GM23338 (cell line): ENCODE measurements at regions not wholly inside any gene's neighbourhood (a gene's known extent, or its start where the extent isn't known, plus 50 kb on each side); places are given as distances from the start of the nearest gene placed in this dataset.

Experiments
- ATAC-seq: fragments of 200-7000 bp; cut with Tn5 transposase; 3 replicates; pipeline ENCODE4 v1.9.1; 2020
- DNase-seq: peaks from one replicate; pipeline ENCODE4 v3.0.0-alpha.2; 2015; ENCODE audit warnings: low spot score
- H2AFZ ChIP-seq: fragments of 200-600 bp; sonication (generic); 2 replicates; pipeline ENCODE4 v1.8.0; 2016; ENCODE audit warnings: antibody characterized with exemption, mild to moderate bottlenecking, moderate library complexity
- H3F3A ChIP-seq: fragments of 200-600 bp; sonication (generic); replicated peaks from 2 replicates; pipeline ENCODE4 v1.8.0; 2017; ENCODE audit warnings: antibody characterized with exemption, mixed run types, low read depth
- H3K27ac ChIP-seq: fragments of 200-600 bp; sonication (generic); 2 replicates; pipeline ENCODE4 v1.6.1; 2016; ENCODE audit warnings: low read depth
- H3K27me3 ChIP-seq: fragments of 200-600 bp; sonication (generic); 2 replicates; pipeline ENCODE4 v1.8.0; 2016; ENCODE audit warnings: mild to moderate bottlenecking, mixed run types, moderate library complexity; ENCODE audit not compliant: insufficient read depth
- H3K36me3 ChIP-seq: fragments of 200-600 bp; sonication (generic); 2 replicates; pipeline ENCODE4 v1.8.0; 2016; ENCODE audit warnings: mild to moderate bottlenecking; ENCODE audit not compliant: insufficient read depth
- H3K4me1 ChIP-seq: fragments of 200-600 bp; sonication (generic); 2 replicates; pipeline ENCODE4 v1.8.0; 2016; ENCODE audit warnings: mild to moderate bottlenecking, moderate library complexity; ENCODE audit not compliant: insufficient read depth
- H3K4me2 ChIP-seq: fragments of 200-600 bp; sonication (generic); 2 replicates; pipeline ENCODE4 v1.7.1; 2017; ENCODE audit warnings: mixed run types
- H3K4me3 ChIP-seq: fragments of 200-600 bp; sonication (generic); 2 replicates; pipeline ENCODE4 v1.6.1; 2016; ENCODE audit warnings: mixed run types
- H3K79me2 ChIP-seq: fragments of 200-600 bp; sonication (generic); replicated peaks from 2 replicates; pipeline ENCODE4 v1.8.0; 2017; ENCODE audit warnings: mild to moderate bottlenecking; ENCODE audit not compliant: insufficient read depth
- H3K9me2 ChIP-seq: fragments of 200-600 bp; sonication (generic); 2 replicates; pipeline ENCODE4 v1.8.0; 2017; ENCODE audit not compliant: insufficient read depth
- H4K20me1 ChIP-seq: fragments of 200-600 bp; sonication (generic); replicated peaks from 2 replicates; pipeline ENCODE4 v1.8.0; 2017; ENCODE audit warnings: mild to moderate bottlenecking; ENCODE audit not compliant: insufficient read depth
- H3K27ac Mint-ChIP-seq: 2 replicates; pipeline ENCODE4 v1.8.0; 2020; ENCODE audit warnings: inconsistent platforms, mild to moderate bottlenecking, moderate library complexity, mixed read lengths
- H3K27me3 Mint-ChIP-seq: 3 replicates; pipeline ENCODE4 v1.8.0; 2022; ENCODE audit warnings: low read depth, mild to moderate bottlenecking, moderate library complexity, mixed read lengths, inconsistent platforms; ENCODE audit not compliant: insufficient read depth, poor library complexity
- H3K36me3 Mint-ChIP-seq: 3 replicates; pipeline ENCODE4 v1.8.0; 2021; ENCODE audit warnings: low read depth, mild to moderate bottlenecking, inconsistent platforms, moderate library complexity, mixed read lengths
- H3K4me1 Mint-ChIP-seq: 3 replicates; pipeline ENCODE4 v1.8.0; 2020; ENCODE audit warnings: mild to moderate bottlenecking, inconsistent platforms, mixed read lengths
- H3K4me3 Mint-ChIP-seq: 3 replicates; pipeline ENCODE4 v1.8.0; 2021; ENCODE audit warnings: moderate library complexity, mild to moderate bottlenecking, inconsistent platforms, mixed read lengths
- H3K9me3 Mint-ChIP-seq: 3 replicates; pipeline ENCODE4 v1.8.0; 2020; ENCODE audit warnings: moderate library complexity, mild to moderate bottlenecking, inconsistent platforms, mixed read lengths
- CREB1 ChIP-seq: fragments of 250-450 bp; sonication (Bioruptor Pico); IDR thresholded peaks from 2 replicates; pipeline ENCODE4 v1.5.0; 2020; ENCODE audit warnings: low read depth, mild to moderate bottlenecking, moderate library complexity
- EZH2 ChIP-seq: fragments of 200-600 bp; sonication (generic); IDR thresholded peaks from one replicate; pipeline ENCODE4 v1.8.0; 2017; ENCODE audit warnings: antibody characterized with exemption, mild to moderate bottlenecking, low read depth; ENCODE audit not compliant: unreplicated experiment
- EZH2phosphoT487 ChIP-seq: fragments of 200-600 bp; sonication (generic); IDR thresholded peaks from one replicate; pipeline ENCODE4 v1.8.1; 2018; ENCODE audit warnings: antibody characterized with exemption; ENCODE audit not compliant: unreplicated experiment
- JUNB ChIP-seq: IDR thresholded peaks from one replicate; pipeline ENCODE4 v1.6.1; 2016; ENCODE audit warnings: antibody characterized with exemption; ENCODE audit not compliant: unreplicated experiment
- NANOG ChIP-seq: IDR thresholded peaks from 2 replicates; pipeline ENCODE4 v1.6.1; 2016; ENCODE audit warnings: antibody characterized with exemption, borderline replicate concordance
- POLR2AphosphoS5 ChIP-seq: IDR thresholded peaks from 2 replicates; pipeline ENCODE4 v1.6.1; 2016; ENCODE audit warnings: antibody characterized with exemption, low read depth
- ZNF114 ChIP-seq: fragments of 250-450 bp; sonication (Bioruptor Pico); IDR thresholded peaks from 2 replicates; pipeline ENCODE4 v1.5.0; 2020; ENCODE audit warnings: mild to moderate bottlenecking, moderate library complexity
- ZNF331 ChIP-seq: fragments of 250-450 bp; sonication (Bioruptor Pico); IDR thresholded peaks from 2 replicates; pipeline ENCODE4 v1.5.0; 2020; ENCODE audit warnings: low read depth, mild to moderate bottlenecking, moderate library complexity
- TF ChIP-seq, protein P1 (sequence below): IDR thresholded peaks from 2 replicates; pipeline ENCODE4 v1.6.1; 2016; ENCODE audit warnings: antibody characterized with exemption
- TF ChIP-seq, protein P2 (sequence below): IDR thresholded peaks from one replicate; pipeline ENCODE4 v1.6.1; 2018; ENCODE audit warnings: antibody characterized with exemption; ENCODE audit not compliant: unreplicated experiment
- TF ChIP-seq, protein P3 (sequence below), 2 experiments: fragments of 200-600 bp in 1 of 2; sonication (generic) in 1 of 2; conservative IDR thresholded peaks; 2 replicates each; pipeline versions ENCODE4 v1.5.1 to v1.6.1; 2016 to 2017; ENCODE audit warnings: antibody characterized with exemption in 2 of 2, low read depth in 2 of 2, mild to moderate bottlenecking in 2 of 2, moderate library complexity in 1 of 2

DNA sequence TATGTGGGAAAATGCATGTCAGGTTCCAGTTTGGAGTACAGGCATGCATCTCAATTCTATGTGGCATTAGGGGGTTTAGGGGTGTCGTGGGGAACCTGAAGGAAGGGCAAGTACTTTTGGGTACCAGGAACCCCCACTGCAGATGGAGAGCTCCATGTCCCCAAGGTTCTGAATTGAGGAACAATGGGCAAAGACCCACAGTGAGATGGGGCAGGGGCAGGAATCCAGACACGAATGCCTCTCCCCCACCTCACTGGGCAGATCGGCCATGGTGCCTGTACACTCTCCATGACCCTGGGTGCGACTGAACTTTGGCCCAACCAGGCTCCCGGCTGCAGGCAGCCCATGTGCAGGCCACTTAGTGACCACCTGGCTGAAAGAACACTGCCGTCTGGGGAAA, 209.3 kb downstream of the HAUS1 start:
- ATAC-seq (no peak), DNase-seq (no peak)
- H3K27ac ChIP-seq = no peak overlapping the region
- peaks cover 3% of the 10 kb centered on the region; the same call in 1 of the 2 replicates for H3K4me1 ChIP-seq
- H3K36me3 ChIP-seq = no peaks in the 10 kb centered on the region
- H3F3A ChIP-seq = no peaks in the 10 kb centered on the region
- H3K27me3 ChIP-seq = no peaks in the 10 kb centered on the region
- H3K4me1 Mint-ChIP-seq = peaks cover 19% of the 10 kb centered on the region
- H3K27ac Mint-ChIP-seq = no peak overlapping the region
- no peak overlapping the region for H2AFZ ChIP-seq
- peaks cover 3% of the 10 kb centered on the region for H3K27me3 Mint-ChIP-seq
- H4K20me1 ChIP-seq = no peaks in the 10 kb centered on the region
- no peak overlapping the region for H3K4me3 ChIP-seq
- H3K36me3 Mint-ChIP-seq = no peaks in the 10 kb centered on the region
- H3K9me3 Mint-ChIP-seq = no peaks in the 10 kb centered on the region
- H3K9me2 ChIP-seq = peaks cover 7% of the 10 kb centered on the region
- TF ChIP-seq JUNB = no peak
- no peak for TF ChIP-seq EZH2
- TF ChIP-seq, protein P1, sequence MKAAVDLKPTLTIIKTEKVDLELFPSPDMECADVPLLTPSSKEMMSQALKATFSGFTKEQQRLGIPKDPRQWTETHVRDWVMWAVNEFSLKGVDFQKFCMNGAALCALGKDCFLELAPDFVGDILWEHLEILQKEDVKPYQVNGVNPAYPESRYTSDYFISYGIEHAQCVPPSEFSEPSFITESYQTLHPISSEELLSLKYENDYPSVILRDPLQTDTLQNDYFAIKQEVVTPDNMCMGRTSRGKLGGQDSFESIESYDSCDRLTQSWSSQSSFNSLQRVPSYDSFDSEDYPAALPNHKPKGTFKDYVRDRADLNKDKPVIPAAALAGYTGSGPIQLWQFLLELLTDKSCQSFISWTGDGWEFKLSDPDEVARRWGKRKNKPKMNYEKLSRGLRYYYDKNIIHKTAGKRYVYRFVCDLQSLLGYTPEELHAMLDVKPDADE = no peak
- TF ChIP-seq, protein P2, sequence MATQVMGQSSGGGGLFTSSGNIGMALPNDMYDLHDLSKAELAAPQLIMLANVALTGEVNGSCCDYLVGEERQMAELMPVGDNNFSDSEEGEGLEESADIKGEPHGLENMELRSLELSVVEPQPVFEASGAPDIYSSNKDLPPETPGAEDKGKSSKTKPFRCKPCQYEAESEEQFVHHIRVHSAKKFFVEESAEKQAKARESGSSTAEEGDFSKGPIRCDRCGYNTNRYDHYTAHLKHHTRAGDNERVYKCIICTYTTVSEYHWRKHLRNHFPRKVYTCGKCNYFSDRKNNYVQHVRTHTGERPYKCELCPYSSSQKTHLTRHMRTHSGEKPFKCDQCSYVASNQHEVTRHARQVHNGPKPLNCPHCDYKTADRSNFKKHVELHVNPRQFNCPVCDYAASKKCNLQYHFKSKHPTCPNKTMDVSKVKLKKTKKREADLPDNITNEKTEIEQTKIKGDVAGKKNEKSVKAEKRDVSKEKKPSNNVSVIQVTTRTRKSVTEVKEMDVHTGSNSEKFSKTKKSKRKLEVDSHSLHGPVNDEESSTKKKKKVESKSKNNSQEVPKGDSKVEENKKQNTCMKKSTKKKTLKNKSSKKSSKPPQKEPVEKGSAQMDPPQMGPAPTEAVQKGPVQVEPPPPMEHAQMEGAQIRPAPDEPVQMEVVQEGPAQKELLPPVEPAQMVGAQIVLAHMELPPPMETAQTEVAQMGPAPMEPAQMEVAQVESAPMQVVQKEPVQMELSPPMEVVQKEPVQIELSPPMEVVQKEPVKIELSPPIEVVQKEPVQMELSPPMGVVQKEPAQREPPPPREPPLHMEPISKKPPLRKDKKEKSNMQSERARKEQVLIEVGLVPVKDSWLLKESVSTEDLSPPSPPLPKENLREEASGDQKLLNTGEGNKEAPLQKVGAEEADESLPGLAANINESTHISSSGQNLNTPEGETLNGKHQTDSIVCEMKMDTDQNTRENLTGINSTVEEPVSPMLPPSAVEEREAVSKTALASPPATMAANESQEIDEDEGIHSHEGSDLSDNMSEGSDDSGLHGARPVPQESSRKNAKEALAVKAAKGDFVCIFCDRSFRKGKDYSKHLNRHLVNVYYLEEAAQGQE = no peak
- TF ChIP-seq, protein P3, sequence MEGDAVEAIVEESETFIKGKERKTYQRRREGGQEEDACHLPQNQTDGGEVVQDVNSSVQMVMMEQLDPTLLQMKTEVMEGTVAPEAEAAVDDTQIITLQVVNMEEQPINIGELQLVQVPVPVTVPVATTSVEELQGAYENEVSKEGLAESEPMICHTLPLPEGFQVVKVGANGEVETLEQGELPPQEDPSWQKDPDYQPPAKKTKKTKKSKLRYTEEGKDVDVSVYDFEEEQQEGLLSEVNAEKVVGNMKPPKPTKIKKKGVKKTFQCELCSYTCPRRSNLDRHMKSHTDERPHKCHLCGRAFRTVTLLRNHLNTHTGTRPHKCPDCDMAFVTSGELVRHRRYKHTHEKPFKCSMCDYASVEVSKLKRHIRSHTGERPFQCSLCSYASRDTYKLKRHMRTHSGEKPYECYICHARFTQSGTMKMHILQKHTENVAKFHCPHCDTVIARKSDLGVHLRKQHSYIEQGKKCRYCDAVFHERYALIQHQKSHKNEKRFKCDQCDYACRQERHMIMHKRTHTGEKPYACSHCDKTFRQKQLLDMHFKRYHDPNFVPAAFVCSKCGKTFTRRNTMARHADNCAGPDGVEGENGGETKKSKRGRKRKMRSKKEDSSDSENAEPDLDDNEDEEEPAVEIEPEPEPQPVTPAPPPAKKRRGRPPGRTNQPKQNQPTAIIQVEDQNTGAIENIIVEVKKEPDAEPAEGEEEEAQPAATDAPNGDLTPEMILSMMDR (conservative IDR thresholded peaks at IDR 0.05; ENCODE audit: low read depth in 2 of 2) = no peak
- no peak for TF ChIP-seq ZNF114 (CRISPR knock-in tag)
- TF ChIP-seq ZNF331 (CRISPR knock-in tag) = no peak
- no peak for TF ChIP-seq POLR2AphosphoS5
- TF ChIP-seq EZH2phosphoT487 = no peak
- no peak overlapping the region for H3K4me2 ChIP-seq
- H3K79me2 ChIP-seq = no peaks in the 10 kb centered on the region
- no peak overlapping the region for H3K4me3 Mint-ChIP-seq

DNA sequence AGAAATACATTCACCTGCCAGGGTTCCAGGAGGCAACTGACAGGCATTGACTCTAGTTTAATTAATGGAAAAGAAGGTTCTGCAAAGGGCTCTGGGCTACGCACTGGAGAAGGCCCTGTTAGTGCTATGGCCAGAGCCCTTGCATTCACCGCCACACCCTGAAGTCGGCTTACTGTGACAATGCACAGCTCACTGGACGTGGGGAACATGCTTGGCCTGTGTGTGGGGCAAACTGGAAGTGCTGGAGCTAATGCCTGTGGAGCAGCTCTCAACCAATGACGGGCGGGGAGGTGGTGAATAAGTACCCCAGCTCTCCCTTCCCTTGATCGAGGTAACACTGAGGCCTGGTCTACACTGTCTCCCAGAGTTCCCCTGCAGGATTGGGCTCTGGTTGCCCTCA, 209.8 kb downstream of the HAUS1 start:
- H4K20me1 ChIP-seq = no peaks in the 10 kb centered on the region
- H3K4me3 ChIP-seq = no peak overlapping the region
- peaks cover 3% of the 10 kb centered on the region for H3K27me3 Mint-ChIP-seq
- peaks cover 12% of the 10 kb centered on the region for H3K9me2 ChIP-seq
- H3K4me3 Mint-ChIP-seq = no peak overlapping the region
- H3K27ac ChIP-seq = no peak overlapping the region
- no peaks in the 10 kb centered on the region for H3F3A ChIP-seq
- H2AFZ ChIP-seq = no peak overlapping the region
- H3K27ac Mint-ChIP-seq = no peak overlapping the region
- H3K4me1 ChIP-seq = peaks cover 3% of the 10 kb centered on the region; the same call in 1 of the 2 replicates
- no peaks in the 10 kb centered on the region for H3K79me2 ChIP-seq
- no peaks in the 10 kb centered on the region for H3K36me3 ChIP-seq
- no peak for ATAC-seq
- H3K36me3 Mint-ChIP-seq = no peaks in the 10 kb centered on the region
- DNase-seq = no peak
- H3K9me3 Mint-ChIP-seq = no peaks in the 10 kb centered on the region
- H3K27me3 ChIP-seq = no peaks in the 10 kb centered on the region
- H3K4me1 Mint-ChIP-seq = peaks cover 19% of the 10 kb centered on the region
- TF ChIP-seq, protein P1 = no peak
- TF ChIP-seq NANOG (no peak), EZH2 (no peak), POLR2AphosphoS5 (no peak), ZNF114 (CRISPR knock-in tag) (no peak), EZH2phosphoT487 (no peak), CREB1 (CRISPR knock-in tag) (no peak)
- TF ChIP-seq, protein P3 (conservative IDR thresholded peaks at IDR 0.05; ENCODE audit: low read depth in 2 of 2) = no peak
- no peak overlapping the region for H3K4me2 ChIP-seq
